ENCODE measurements at regions not wholly inside any gene's neighbourhood (a gene's known extent, or its start where the extent isn't known, plus 50 kb on each side); places are given as distances from the start of the nearest gene placed in this dataset.

GRCh38 chr4:18388039-18388438 lies 366.5 kb upstream of the LCORL start:
- no peak for DNase-seq (ENCODE audit: low spot score)

DNA sequence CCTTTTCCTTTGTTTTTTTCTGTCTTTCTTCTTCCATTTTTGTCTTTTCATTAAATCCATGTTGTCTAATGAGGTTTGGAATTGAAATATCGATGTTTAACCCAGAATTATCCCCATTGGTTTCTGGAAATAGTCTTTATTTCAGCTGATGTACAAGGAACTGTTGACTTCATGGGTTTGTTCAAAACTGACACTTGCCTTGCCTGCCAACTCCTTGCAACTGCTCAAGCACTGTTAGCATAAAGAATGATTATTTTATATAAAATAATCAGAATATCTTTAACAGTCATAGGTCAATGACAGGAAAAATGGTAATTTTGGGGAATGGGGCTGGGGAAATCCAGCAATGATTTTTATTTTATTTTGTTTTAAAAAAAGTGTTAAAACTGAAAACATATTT lies 359.6 kb upstream of the LCORL start:
- DNase-seq (ENCODE audit: low spot score), result no peak

DNA sequence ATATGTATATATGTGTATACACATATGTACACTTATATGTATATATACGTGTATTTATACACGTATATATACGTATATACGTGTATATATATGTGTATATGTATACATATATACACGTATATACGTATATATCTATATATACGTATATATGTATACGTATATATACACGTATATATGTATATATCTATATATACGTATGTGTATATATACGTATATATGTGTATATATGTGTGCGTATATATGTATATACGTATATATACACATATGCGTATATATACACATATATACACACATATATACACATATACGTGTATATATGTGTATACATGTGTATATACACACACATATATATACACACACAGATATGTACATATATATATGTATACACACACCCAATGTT lies 348.0 kb upstream of the LCORL start:
- no peak for DNase-seq (ENCODE audit: low spot score)

DNA sequence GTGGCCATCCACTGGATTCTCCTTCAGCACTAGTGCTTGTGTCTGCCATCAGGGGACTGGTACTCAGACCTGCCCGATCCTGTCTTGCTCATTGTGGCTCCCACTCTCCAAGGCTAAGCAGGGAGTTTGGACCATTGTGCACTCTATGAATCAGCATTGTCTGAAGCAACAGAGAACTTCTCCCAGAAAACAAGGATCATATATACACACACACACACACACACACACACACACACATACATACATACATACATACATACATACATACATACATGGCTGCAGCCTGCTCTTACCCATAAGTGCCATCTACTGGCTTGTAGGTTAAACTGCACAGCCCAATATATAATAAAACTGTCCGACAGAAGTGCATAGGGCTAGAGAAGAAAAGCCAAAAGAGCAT lies 345.3 kb upstream of the LCORL start:
- no peak for DNase-seq (ENCODE audit: low spot score)

DNA sequence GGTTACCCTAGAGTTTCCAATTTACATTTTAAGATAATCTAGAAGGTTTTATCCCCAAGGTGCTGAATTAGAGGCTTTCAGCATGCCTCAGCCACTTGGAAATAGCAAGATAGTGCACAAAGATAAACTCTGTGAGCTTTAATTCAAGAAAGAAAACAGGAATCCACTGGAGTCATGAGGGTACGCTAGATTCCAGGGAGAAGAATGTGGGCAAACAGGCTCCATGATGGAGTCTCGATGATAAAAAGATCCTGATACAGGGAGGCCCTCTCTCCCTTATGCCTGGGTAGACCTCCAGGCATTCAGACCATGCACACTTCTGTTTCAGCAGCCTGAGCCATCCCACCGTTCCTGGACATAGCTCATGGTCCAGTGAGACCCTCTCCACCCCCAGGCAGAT lies 344.6 kb upstream of the LCORL start:
- DNase-seq (ENCODE audit: low spot score), result no peak

GRCh38 chr4:18343581-18343980 lies 322.0 kb upstream of the LCORL start:
- no peak for DNase-seq (ENCODE audit: low spot score)

DNA sequence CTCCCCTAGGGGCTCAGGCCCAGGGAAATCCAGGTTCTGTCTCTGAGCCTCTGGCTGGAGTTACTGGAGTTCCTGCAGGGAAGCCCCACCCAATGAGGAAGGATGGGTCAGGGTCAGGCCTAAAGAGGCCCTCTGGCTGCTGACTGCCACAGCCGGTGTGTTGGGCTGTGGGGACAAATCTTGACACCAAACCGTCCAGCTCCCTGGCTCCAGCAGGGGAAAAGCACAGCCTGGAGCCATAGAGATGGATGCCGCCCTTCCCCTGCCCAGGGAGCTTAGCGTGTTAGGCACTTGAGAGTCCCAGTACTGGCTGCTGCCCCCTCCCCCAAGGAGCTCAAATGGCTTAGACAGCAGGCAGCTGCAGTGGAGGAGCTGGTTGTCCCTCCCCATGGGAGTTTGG lies 321.3 kb upstream of the LCORL start:
- no peak for DNase-seq (ENCODE audit: low spot score)

DNA sequence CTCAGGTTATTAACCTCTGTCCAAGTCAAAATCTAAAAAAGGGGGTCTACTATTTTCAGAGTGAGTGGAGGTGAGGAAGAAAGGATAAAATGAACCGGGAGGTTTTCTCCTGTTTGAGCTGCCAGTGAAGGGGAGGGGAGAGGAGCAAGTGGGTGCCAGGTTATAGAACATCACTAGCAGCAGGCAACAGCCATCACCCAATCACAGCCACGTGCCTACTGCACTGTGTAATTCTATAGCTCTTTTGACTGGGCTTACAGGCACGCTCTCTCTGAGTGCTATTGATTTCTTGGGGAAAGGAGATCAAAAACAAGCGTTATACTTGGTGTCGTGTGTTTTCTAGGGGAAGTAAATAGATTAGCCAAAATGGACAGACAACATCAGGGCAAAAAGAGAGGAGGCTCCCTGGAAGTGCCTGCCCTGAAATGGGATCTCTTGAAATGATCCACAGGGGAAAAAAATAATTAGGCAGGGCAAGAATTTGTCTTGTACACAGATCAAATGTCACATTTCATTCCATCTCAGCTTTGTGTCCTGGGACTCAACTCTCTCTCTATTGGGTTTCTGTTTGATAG lies 300.5 kb upstream of the LCORL start:
- no peak for DNase-seq (ENCODE audit: low spot score)

GRCh38 chr4:18319431-18319830 lies 297.9 kb upstream of the LCORL start:
- DNase-seq (ENCODE audit: low spot score), result no peak

DNA sequence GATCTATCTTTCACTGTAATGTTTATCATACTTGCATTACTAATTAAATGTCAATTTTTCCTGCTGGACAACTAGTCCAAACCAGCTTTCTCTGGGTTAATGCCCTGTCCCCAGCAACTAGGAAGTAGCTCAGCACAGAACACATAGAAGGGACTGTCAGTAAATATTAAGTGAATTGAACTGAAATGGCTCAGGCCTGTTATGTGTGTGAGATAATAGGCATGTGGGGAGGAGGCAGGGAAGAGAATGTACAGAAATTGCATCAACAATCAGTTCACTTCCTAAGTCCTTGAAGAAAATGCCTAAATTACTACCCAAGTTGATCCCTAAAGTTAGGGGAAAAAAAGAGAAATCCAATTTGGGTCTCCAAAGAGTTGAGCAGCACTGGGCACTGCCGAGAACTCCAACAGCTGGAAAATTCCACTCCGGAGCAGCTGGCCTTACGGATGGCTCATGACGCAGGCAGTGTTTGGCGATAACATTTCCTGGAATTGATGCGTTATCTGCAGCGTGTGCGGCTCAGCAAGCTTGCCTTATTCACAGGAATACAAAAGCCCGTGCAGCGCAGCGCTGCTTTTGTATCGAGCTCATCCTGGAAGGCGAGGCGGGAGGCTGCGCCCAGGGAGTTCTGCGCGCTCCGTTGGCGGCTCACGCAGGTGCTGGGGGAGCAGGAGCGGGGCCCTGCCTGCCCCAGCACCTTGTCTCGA lies 297.3 kb upstream of the LCORL start:
- no peak for DNase-seq (ENCODE audit: low spot score)

DNA sequence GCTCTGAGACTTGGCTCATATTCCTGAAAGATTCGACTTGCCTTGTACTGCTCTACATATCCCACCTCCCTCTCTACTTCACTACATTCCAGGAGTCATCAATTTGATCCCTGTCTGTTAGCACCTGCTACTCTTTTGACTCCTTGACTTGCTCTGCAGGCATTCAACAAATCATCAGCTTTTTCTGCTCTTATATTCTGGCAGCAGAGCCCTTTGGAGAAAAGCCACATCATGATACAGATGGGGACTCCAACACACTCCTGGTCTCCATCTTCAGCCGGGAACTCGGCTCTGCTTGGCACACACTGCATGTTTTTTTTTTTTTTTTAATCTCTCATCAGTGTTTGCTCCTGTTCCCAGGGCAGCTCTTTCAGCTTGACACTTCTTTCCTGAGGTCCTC lies 293.2 kb upstream of the LCORL start:
- DNase-seq (ENCODE audit: low spot score), result no peak

DNA sequence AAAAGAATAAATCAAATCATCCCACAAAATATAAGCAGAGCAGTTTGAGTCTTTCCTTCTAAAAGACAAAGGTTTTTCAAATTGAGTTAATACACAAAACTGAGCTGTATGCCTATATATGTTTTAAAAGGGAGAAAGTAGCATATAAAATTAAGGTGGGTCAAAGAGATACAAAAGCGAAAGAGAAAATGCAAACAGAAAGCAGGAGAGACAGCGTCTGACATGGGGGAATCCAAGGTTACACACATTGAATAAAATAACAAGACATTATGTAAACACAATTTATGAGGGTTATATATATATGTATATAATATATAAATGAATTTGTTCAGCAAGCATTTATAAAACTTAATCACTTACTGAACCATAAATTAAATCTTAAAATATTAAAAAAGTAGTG lies 276.1 kb upstream of the LCORL start:
- DNase-seq (ENCODE audit: low spot score), result no peak

DNA sequence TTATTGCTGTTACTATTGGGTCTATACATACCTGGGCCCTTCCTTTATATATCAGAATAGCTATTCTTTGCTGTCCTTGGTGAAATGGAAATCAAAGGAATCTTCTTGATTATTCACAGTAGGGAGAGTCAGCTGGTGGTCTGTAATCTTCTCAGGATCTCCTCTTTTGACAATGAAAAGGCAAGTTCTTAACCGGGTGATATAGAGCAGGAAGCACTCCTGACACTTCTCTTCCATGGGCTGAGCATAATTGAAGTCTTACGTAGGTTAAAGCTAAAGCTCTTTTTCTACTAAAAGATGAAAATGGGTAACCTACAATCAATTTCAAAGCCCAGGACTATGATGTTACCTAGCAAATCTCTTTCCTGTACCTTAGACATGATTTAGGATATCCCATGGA lies 274.9 kb upstream of the LCORL start:
- DNase-seq (ENCODE audit: low spot score), result no peak

DNA sequence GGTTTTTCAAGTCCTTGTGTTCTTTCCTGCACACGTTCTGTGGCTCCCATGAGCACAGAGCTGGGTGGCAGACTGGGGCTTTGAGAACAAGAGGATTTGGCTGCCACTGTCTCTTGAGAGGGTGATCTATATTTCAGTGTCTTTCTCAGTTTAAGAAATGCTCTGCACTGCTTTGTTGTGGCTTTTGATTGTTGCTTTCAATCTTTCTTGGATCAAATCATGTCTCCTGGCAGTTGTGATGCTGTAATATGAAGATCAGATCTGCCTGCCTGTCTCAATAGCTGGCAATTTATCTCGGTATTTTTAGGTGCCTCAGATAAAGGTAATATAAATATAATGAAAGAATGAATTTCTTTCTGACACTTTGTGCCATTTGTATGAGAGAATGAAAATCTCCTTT lies 273.3 kb upstream of the LCORL start:
- no peak for DNase-seq (ENCODE audit: low spot score)

DNA sequence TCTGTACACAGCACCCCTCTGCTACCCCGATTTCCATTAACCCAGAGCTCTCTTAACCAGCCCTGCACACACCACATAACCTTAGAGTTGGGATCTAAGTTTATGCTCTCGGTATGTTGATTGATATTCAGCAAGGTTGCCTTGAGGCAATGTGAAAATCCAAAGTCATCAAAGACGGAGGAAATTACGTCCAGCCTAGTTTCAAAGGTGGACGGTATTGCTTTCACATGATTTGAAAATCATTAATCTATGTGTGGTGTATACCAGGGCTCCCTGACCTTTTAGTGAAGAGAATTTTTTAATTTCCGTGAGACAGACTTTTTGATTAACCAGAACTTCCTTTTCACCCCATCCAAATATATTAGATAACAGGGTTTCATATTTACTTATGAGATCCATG lies 272.5 kb upstream of the LCORL start:
- no peak for DNase-seq (ENCODE audit: low spot score)

DNA sequence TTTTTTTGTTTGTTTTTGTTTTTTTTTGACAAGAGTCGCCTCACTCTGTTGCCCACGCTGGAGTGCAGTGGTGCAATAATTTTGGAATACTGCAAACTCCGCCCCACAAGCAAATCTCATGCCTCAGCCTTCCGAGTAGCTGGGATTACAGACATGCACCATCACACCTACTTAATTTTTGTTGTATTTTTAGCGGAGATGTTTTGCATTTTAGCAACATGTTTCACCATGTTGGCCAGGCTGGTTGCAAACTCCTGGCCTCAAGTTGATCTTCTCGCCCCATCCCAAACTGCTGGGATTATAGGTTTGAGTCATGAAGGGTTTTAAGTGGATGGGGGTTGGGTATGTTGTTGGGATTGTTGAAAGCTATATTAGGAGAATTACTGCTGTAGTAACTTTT lies 270.9 kb upstream of the LCORL start:
- DNase-seq (ENCODE audit: low spot score), result no peak

DNA sequence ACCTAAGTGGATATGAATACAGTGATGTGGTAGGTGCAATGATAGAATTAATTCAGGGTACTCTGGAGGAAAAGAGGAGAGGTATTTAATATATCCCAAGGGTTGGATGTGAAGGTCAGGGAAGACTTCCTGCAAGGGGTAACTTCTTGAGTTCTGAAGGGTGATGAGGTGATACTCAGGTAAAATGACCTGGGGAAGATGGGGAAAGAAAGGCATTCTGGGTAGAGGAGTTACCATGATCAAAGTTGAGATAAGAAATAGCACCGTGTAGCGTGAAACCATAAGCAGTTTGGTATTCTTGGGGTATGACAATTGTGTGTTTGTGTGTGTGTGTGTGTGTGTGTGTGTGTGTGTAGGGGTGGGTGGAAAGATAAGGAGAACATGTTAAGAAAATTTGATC lies 270.4 kb upstream of the LCORL start:
- DNase-seq (ENCODE audit: low spot score), result no peak

- no peak for DNase-seq (ENCODE audit: low spot score)
Measured at GRCh38 chr4:18291256-18291655, 269.7 kb upstream of the LCORL start.

- no peak for DNase-seq (ENCODE audit: low spot score)
Measured at GRCh38 chr4:18285357-18285756, 263.8 kb upstream of the LCORL start.

GRCh38 chr4:18278244-18278643 lies 256.7 kb upstream of the LCORL start:
- no peak for DNase-seq (ENCODE audit: low spot score)

DNA sequence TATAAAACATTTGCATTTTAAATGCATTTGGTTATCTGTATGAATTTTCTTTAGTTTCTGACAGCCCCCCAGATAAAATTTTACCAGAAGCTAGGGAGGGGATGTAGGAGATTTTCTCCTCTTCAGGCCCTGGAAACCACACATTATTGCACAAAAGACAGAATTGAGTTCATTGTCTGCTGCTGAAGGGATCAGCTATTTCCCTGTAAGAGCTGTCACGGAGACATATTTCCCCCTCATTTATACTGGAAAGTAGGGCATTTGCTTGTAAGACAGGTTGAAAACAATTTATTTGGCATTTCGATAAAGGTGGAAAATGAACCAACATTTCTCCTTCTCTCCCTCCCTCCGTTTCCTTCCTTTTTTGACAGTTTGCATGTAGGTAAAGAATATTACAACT lies 241.3 kb upstream of the LCORL start:
- no peak for DNase-seq (ENCODE audit: low spot score)

DNA sequence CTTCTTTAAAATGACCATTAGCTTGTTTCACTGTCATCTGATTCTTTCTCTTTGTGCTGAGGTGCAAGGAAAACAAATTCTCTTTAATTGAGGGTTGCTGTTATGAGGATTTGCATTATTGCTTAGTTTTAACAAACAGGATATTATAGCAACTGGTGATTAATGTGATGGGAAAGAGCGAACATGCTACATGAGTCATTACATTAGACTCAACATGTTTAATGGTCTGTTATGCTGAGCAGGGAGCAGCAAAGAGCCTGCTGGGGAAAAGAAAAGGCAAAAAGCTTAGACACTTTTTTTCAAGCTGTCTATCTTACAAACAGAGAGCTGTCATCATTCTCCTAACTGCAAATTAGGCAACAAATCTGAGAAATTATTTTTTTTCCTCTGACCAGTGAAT lies 230.5 kb upstream of the LCORL start:
- no peak for DNase-seq (ENCODE audit: low spot score)

- DNase-seq (ENCODE audit: low spot score), result no peak
Measured at GRCh38 chr4:18250564-18250963, 229.0 kb upstream of the LCORL start.

GRCh38 chr4:18248611-18249010 lies 227.1 kb upstream of the LCORL start:
- no peak for DNase-seq (ENCODE audit: low spot score)

Data from putamen (tissue), 1 donor.